ENCODE measurements at regions not wholly inside any gene's neighbourhood (a gene's known extent, or its start where the extent isn't known, plus 50 kb on each side); places are given as distances from the start of the nearest gene placed in this dataset.

GRCh38 chr11:119885067-119885466, 156.1 kb upstream of the NECTIN1 start:
- no peaks in the 10 kb centered on the region for H3K9me3 Mint-ChIP-seq
- no peak for TF ChIP-seq CTCF (conservative IDR thresholded peaks at IDR 0.05)
- H3K4me1 Mint-ChIP-seq, result no peaks in the 10 kb centered on the region
- H3K4me3 Mint-ChIP-seq, result no peak overlapping the region
- no peak overlapping the region for H3K27ac Mint-ChIP-seq (ENCODE audit: unreplicated experiment)
- DNase-seq (ENCODE audit: low read depth, low spot score), result no peak
- peaks cover 17% of the 10 kb centered on the region for H3K27me3 Mint-ChIP-seq (ENCODE audit: low read depth)
- H3K36me3 Mint-ChIP-seq (ENCODE audit: low read depth), result no peaks in the 10 kb centered on the region

GRCh38 chr11:119882316-119882715, 153.3 kb upstream of the NECTIN1 start:
- H3K27me3 Mint-ChIP-seq (ENCODE audit: low read depth), result peaks cover 18% of the 10 kb centered on the region

GRCh38 chr11:119880873-119881272, 151.9 kb upstream of the NECTIN1 start:
- Mint-ChIP-seq H3K36me3 (ENCODE audit: low read depth) (no peaks in the 10 kb centered on the region), H3K27ac (ENCODE audit: unreplicated experiment) (no peak overlapping the region), H3K4me3 (no peak overlapping the region), H3K9me3 (no peaks in the 10 kb centered on the region), H3K4me1 (no peaks in the 10 kb centered on the region), H3K27me3 (ENCODE audit: low read depth) (peaks cover 18% of the 10 kb centered on the region)
- no peak for DNase-seq (ENCODE audit: low read depth, low spot score)
- TF ChIP-seq CTCF (conservative IDR thresholded peaks at IDR 0.05), result no peak

More at GRCh38 chr11:119882316-119882715, 153.3 kb upstream of the NECTIN1 start:
- Mint-ChIP-seq H3K9me3 (no peaks in the 10 kb centered on the region), H3K4me3 (no peak overlapping the region), H3K4me1 (no peaks in the 10 kb centered on the region), H3K27ac (ENCODE audit: unreplicated experiment) (no peak overlapping the region), H3K36me3 (ENCODE audit: low read depth) (no peaks in the 10 kb centered on the region)
- TF ChIP-seq CTCF (conservative IDR thresholded peaks at IDR 0.05), result no peak
- DNase-seq (ENCODE audit: low read depth, low spot score), result no peak

- Mint-ChIP-seq H3K27me3 (ENCODE audit: low read depth) (peaks cover 18% of the 10 kb centered on the region), H3K36me3 (ENCODE audit: low read depth) (no peaks in the 10 kb centered on the region), H3K4me1 (no peaks in the 10 kb centered on the region), H3K9me3 (no peaks in the 10 kb centered on the region), H3K27ac (ENCODE audit: unreplicated experiment) (no peak overlapping the region), H3K4me3 (no peak overlapping the region)
- no peak for TF ChIP-seq CTCF (conservative IDR thresholded peaks at IDR 0.05)
- DNase-seq (ENCODE audit: low read depth, low spot score), result no peak
Observed at GRCh38 chr11:119880143-119880542, 151.1 kb upstream of the NECTIN1 start.

- Mint-ChIP-seq H3K9me3 (no peaks in the 10 kb centered on the region), H3K4me1 (peaks cover 11% of the 10 kb centered on the region), H3K27ac (ENCODE audit: unreplicated experiment) (no peak overlapping the region), H3K36me3 (ENCODE audit: low read depth) (no peaks in the 10 kb centered on the region), H3K27me3 (ENCODE audit: low read depth) (peaks cover 19% of the 10 kb centered on the region), H3K4me3 (no peak overlapping the region)
- TF ChIP-seq CTCF (conservative IDR thresholded peaks at IDR 0.05), result no peak
- DNase-seq (ENCODE audit: low read depth, low spot score), result no peak
Observed at GRCh38 chr11:119878990-119879389, 150.0 kb upstream of the NECTIN1 start.

GRCh38 chr11:119876841-119877240, 147.8 kb upstream of the NECTIN1 start:
- peaks cover 11% of the 10 kb centered on the region for H3K4me1 Mint-ChIP-seq
- no peaks in the 10 kb centered on the region for H3K9me3 Mint-ChIP-seq
- no peak overlapping the region for H3K4me3 Mint-ChIP-seq
- no peak for DNase-seq (ENCODE audit: low read depth, low spot score)
- no peak for TF ChIP-seq CTCF (conservative IDR thresholded peaks at IDR 0.05)
- no peaks in the 10 kb centered on the region for H3K36me3 Mint-ChIP-seq (ENCODE audit: low read depth)
- peaks cover 12% of the 10 kb centered on the region for H3K27me3 Mint-ChIP-seq (ENCODE audit: low read depth)
- H3K27ac Mint-ChIP-seq (ENCODE audit: unreplicated experiment), result no peak overlapping the region
